T-cell (primary cell): ENCODE measurements at regions not wholly inside any gene's neighbourhood (a gene's known extent, or its start where the extent isn't known, plus 50 kb on each side); places are given as distances from the start of the nearest gene placed in this dataset.

Experiments used
- ATAC-seq, 4 experiments: fragments of 200-7000 bp in 3 of 4; fragments of 150-1000 bp in 1 of 4; cut with Tn5 transposase; replicated peaks in 1 of 4; 1 replicate in 3 of 4; 2 replicates in 1 of 4; pipeline ENCODE4 v1.10.0; 2021; ENCODE audit warnings: moderate library complexity in 3 of 4, mild to moderate bottlenecking in 2 of 4, moderate number of reproducible peaks in 1 of 4
- CTCF ChIA-PET, 2 donors: fragments of 300-600 bp; sonication (Branson Sonifier 250); formaldehyde crosslinking; loops; one replicate each; lab custom pipeline; 2022; ENCODE audit warnings: antibody characterized with exemption in 2 of 2; lab: Charles Lee
- POLR2A ChIA-PET, 2 donors: fragments of 300-600 bp; sonication (Branson Sonifier 250); formaldehyde crosslinking; loops; one replicate each; lab custom pipeline; 2022; ENCODE audit warnings: antibody characterized with exemption in 2 of 2; lab: Charles Lee
- DNase-seq, 35 experiments: peaks; one replicate each; pipeline versions ENCODE4 v3.0.0 to v3.0.0-alpha.2; 2013 to 2023
- H3K27ac ChIP-seq: one replicate; pipeline ENCODE4 v1.5.1; 2013; ENCODE audit warnings: low read length
- H3K27me3 ChIP-seq, 2 experiments: replicated peaks in 1 of 2; 1 replicate in 1 of 2; 2 replicates in 1 of 2; pipeline versions ENCODE4 v1.6.1 to v1.7.0; 2013; ENCODE audit warnings: low read length in 1 of 2, mixed read lengths in 1 of 2; ENCODE audit not compliant: control insufficient read depth in 2 of 2, insufficient read depth in 2 of 2; ENCODE audit errors: extremely low read depth in 1 of 2
- H3K36me3 ChIP-seq, 2 donors: 1 replicate in 1 of 2; 2 replicates in 1 of 2; pipeline versions ENCODE4 v1.6.1 to v1.7.0; 2013; ENCODE audit warnings: low read length in 1 of 2; ENCODE audit not compliant: control insufficient read depth in 2 of 2, insufficient read depth in 1 of 2; ENCODE audit errors: extremely low read depth in 1 of 2
- H3K4me1 ChIP-seq, 2 experiments: 1 replicate in 1 of 2; 2 replicates in 1 of 2; pipeline versions ENCODE4 v1.6.1 to v1.7.0; 2013; ENCODE audit warnings: low read length in 2 of 2, mixed read lengths in 1 of 2; ENCODE audit not compliant: insufficient read depth in 2 of 2, control insufficient read depth in 1 of 2; ENCODE audit errors: extremely low read depth in 1 of 2
- H3K4me3 ChIP-seq, 2 donors: 1 replicate in 1 of 2; 2 replicates in 1 of 2; pipeline versions ENCODE4 v1.5.1 to v1.7.0; 2013; ENCODE audit warnings: mild to moderate bottlenecking in 2 of 2, low read length in 1 of 2, moderate library complexity in 1 of 2; ENCODE audit not compliant: control insufficient read depth in 1 of 2; ENCODE audit errors: extremely low read depth in 1 of 2
- H3K9me3 ChIP-seq: 2 replicates; pipeline ENCODE4 v1.7.0; 2013
- H3K27ac Mint-ChIP-seq, 2 donors: one replicate each; pipeline ENCODE4 v1.8.0; 2020 to 2021; ENCODE audit warnings: mild to moderate bottlenecking in 2 of 2, mixed read lengths in 2 of 2
- H3K27me3 Mint-ChIP-seq, 2 donors: one replicate each; pipeline ENCODE4 v1.8.0; 2021 to 2022; ENCODE audit warnings: mixed read lengths in 2 of 2
- H3K36me3 Mint-ChIP-seq: one replicate; pipeline ENCODE4 v1.8.0; 2021; ENCODE audit warnings: mixed read lengths
- H3K4me1 Mint-ChIP-seq, 3 donors: one replicate each; pipeline ENCODE4 v1.8.0; 2020 to 2022; ENCODE audit warnings: mixed read lengths in 3 of 3, mild to moderate bottlenecking in 1 of 3
- H3K4me3 Mint-ChIP-seq, 3 donors: one replicate each; pipeline ENCODE4 v1.8.0; 2020 to 2022; ENCODE audit warnings: mild to moderate bottlenecking in 3 of 3, mixed read lengths in 3 of 3, moderate library complexity in 3 of 3
- H3K9me3 Mint-ChIP-seq, 3 donors: one replicate each; pipeline ENCODE4 v1.8.0; 2020 to 2022; ENCODE audit warnings: mixed read lengths in 3 of 3
- WGBS: methylation state at CpG from one replicate; pipeline ENCODE4 v1.1.5; 2013; ENCODE audit warnings: missing lambda C conversion rate; ENCODE audit not compliant: insufficient coverage; 5-methylcytosine and 5-hydroxymethylcytosine counted together

- Histone ChIP-seq H3K9me3 (no peaks in the 10 kb centered on the region), H3K4me1 (no peaks in the 10 kb centered on the region), H3K27ac (no peak overlapping the region), H3K27me3 (no peaks in the 10 kb centered on the region), H3K36me3 (no peaks in the 10 kb centered on the region), H3K4me3 (no peak overlapping the region)
- ATAC-seq (no peak), DNase-seq (no peak)
- Mint-ChIP-seq H3K36me3 (no peaks in the 10 kb centered on the region), H3K27ac (no peak overlapping the region), H3K27me3 (no peaks in the 10 kb centered on the region), H3K4me1 (no peaks in the 10 kb centered on the region), H3K4me3 (no peak overlapping the region), H3K9me3 (peaks cover 6 to 10% (median 9%) of the 10 kb centered on the region in 3 donors)
- ChIA-PET CTCF (no interaction called here), POLR2A (no interaction called here)
- no CpG with 5 or more reads among the region's 3 CpGs for WGBS
These were observed 479.3 kb downstream of the NEBL start for GRCh38 chr10:20417791-20418190.

GRCh38 chr10:20415684-20416083 is 481.4 kb downstream of the NEBL start:
- no peaks in the 10 kb centered on the region for H3K27me3 Mint-ChIP-seq
- Histone ChIP-seq H3K27me3 (no peaks in the 10 kb centered on the region), H3K36me3 (no peaks in the 10 kb centered on the region), H3K9me3 (no peaks in the 10 kb centered on the region), H3K4me1 (no peaks in the 10 kb centered on the region), H3K4me3 (no peak overlapping the region), H3K27ac (no peak overlapping the region)
- H3K4me3 Mint-ChIP-seq, result no peak overlapping the region
- H3K9me3 Mint-ChIP-seq, result peaks cover 3 to 6% (median 4%) of the 10 kb centered on the region in 3 donors
- no peaks in the 10 kb centered on the region for H3K36me3 Mint-ChIP-seq
- no peak for DNase-seq
- POLR2A ChIA-PET, result no interaction called here
- H3K4me1 Mint-ChIP-seq, result no peaks in the 10 kb centered on the region
- CTCF ChIA-PET, result no interaction called here
- WGBS, result no CpG with 5 or more reads among the region's 2 CpGs
- no peak overlapping the region for H3K27ac Mint-ChIP-seq
- ATAC-seq, result no peak

GRCh38 chr10:20407357-20407756 is 489.8 kb downstream of the NEBL start:
- no peak overlapping the region for H3K27ac ChIP-seq
- DNase-seq (no peak), ATAC-seq (no peak)
- no peak overlapping the region for H3K4me3 ChIP-seq
- POLR2A ChIA-PET, result no interaction called here
- H3K4me1 ChIP-seq, result no peaks in the 10 kb centered on the region
- no peak overlapping the region for H3K4me3 Mint-ChIP-seq
- CTCF ChIA-PET, result no interaction called here
- no peaks in the 10 kb centered on the region for H3K27me3 ChIP-seq
- H3K27me3 Mint-ChIP-seq, result no peaks in the 10 kb centered on the region
- no peak overlapping the region for H3K27ac Mint-ChIP-seq
- no peaks in the 10 kb centered on the region for H3K36me3 ChIP-seq
- H3K9me3 Mint-ChIP-seq, result peaks cover 2 to 9% (median 7%) of the 10 kb centered on the region in 3 donors
- no peaks in the 10 kb centered on the region for H3K36me3 Mint-ChIP-seq
- no peaks in the 10 kb centered on the region for H3K4me1 Mint-ChIP-seq
- H3K9me3 ChIP-seq, result no peaks in the 10 kb centered on the region

GRCh38 chr10:20406281-20407104 is 490.6 kb downstream of the NEBL start:
- H3K27me3 ChIP-seq, result no peaks in the 10 kb centered on the region
- no peak overlapping the region for H3K4me3 Mint-ChIP-seq
- no peak overlapping the region for H3K27ac Mint-ChIP-seq
- 76% methylated on average over 4 of the region's 6 CpGs for WGBS
- no peaks in the 10 kb centered on the region for H3K36me3 ChIP-seq
- ChIA-PET CTCF (no interaction called here), POLR2A (no interaction called here)
- H3K9me3 Mint-ChIP-seq, result peaks cover 2 to 9% (median 7%) of the 10 kb centered on the region in 3 donors
- H3K27me3 Mint-ChIP-seq, result no peaks in the 10 kb centered on the region
- no peak overlapping the region for H3K27ac ChIP-seq
- H3K36me3 Mint-ChIP-seq, result no peaks in the 10 kb centered on the region
- no peaks in the 10 kb centered on the region for H3K4me1 ChIP-seq
- no peaks in the 10 kb centered on the region for H3K9me3 ChIP-seq
- no peaks in the 10 kb centered on the region for H3K4me1 Mint-ChIP-seq
- H3K4me3 ChIP-seq, result no peak overlapping the region
- DNase-seq (no peak), ATAC-seq (no peak)

GRCh38 chr10:20405761-20406160 is 491.4 kb downstream of the NEBL start:
- peaks cover 2 to 9% (median 7%) of the 10 kb centered on the region in 3 donors for H3K9me3 Mint-ChIP-seq
- Histone ChIP-seq H3K4me1 (no peaks in the 10 kb centered on the region), H3K27ac (no peak overlapping the region), H3K4me3 (no peak overlapping the region), H3K27me3 (no peaks in the 10 kb centered on the region), H3K36me3 (no peaks in the 10 kb centered on the region), H3K9me3 (no peaks in the 10 kb centered on the region)
- no peaks in the 10 kb centered on the region for H3K27me3 Mint-ChIP-seq
- DNase-seq, result no peak
- CTCF ChIA-PET, result no interaction called here
- H3K4me3 Mint-ChIP-seq, result no peak overlapping the region
- no peaks in the 10 kb centered on the region for H3K4me1 Mint-ChIP-seq
- no peak overlapping the region for H3K27ac Mint-ChIP-seq
- WGBS, result 89% methylated on average over 1 of the region's 4 CpGs
- H3K36me3 Mint-ChIP-seq, result no peaks in the 10 kb centered on the region
- no peak for ATAC-seq
- POLR2A ChIA-PET, result no interaction called here

- no peak for ATAC-seq
- Histone ChIP-seq H3K4me3 (no peak overlapping the region), H3K4me1 (no peaks in the 10 kb centered on the region), H3K9me3 (peaks cover under 1% of the 10 kb centered on the region), H3K36me3 (no peaks in the 10 kb centered on the region), H3K27ac (no peak overlapping the region), H3K27me3 (no peaks in the 10 kb centered on the region)
- peaks cover 4 to 7% (median 5%) of the 10 kb centered on the region in 3 donors for H3K9me3 Mint-ChIP-seq
- H3K27ac Mint-ChIP-seq, result no peak overlapping the region
- POLR2A ChIA-PET, result no interaction called here
- no peaks in the 10 kb centered on the region for H3K27me3 Mint-ChIP-seq
- CTCF ChIA-PET, result no interaction called here
- WGBS, result no CpG with 5 or more reads among the region's 2 CpGs
- no peak overlapping the region for H3K4me3 Mint-ChIP-seq
- H3K36me3 Mint-ChIP-seq, result no peaks in the 10 kb centered on the region
- no peak for DNase-seq
- H3K4me1 Mint-ChIP-seq, result no peaks in the 10 kb centered on the region
These were observed 492.1 kb downstream of the NEBL start for GRCh38 chr10:20405050-20405449.
